H1 (cell line): ENCODE measurements at regions not wholly inside any gene's neighbourhood (a gene's known extent, or its start where the extent isn't known, plus 50 kb on each side); places are given as distances from the start of the nearest gene placed in this dataset.

Source experiments
- CTCF ChIA-PET: fragments of 300-600 bp; sonication (Branson Sonifier 250); formaldehyde crosslinking; loops from one replicate; lab custom pipeline; 2021; ENCODE audit not compliant: partially characterized antibody; lab: Charles Lee
- POLR2A ChIA-PET: fragments of 300-600 bp; sonication (Branson Sonifier 250); formaldehyde crosslinking; loops from one replicate; lab custom pipeline; 2021; ENCODE audit warnings: inconsistent platforms; ENCODE audit not compliant: partially characterized antibody; lab: Charles Lee
- DNase-seq, 2 experiments: peaks; one replicate each; pipeline versions ENCODE4 v3.0.0 to v3.0.0-alpha.2; 2010 to 2022; ENCODE audit warnings: low spot score in 2 of 2, low read depth in 1 of 2, mixed read lengths in 1 of 2
- FAIRE-seq: peaks from 2 replicates; lab custom pipeline; 2011; peaks lifted over from hg19 to GRCh38; lab: Jason Lieb, UNC
- H2AFZ ChIP-seq: 2 replicates; pipeline ENCODE4 v1.8.1; 2012; ENCODE audit warnings: low read length, inconsistent platforms
- H2AK5ac ChIP-seq: 2 replicates; pipeline ENCODE4 v1.6.1; 2013; ENCODE audit warnings: low read depth, low read length
- H2BK120ac ChIP-seq: replicated peaks from 2 replicates; pipeline ENCODE3; 2013; ENCODE audit warnings: low read depth, low read length, inconsistent platforms
- H2BK12ac ChIP-seq: 2 replicates; pipeline ENCODE4 v1.6.1; 2013; ENCODE audit warnings: low read depth, low read length
- H2BK15ac ChIP-seq: 2 replicates; pipeline ENCODE4 v1.6.1; 2013; ENCODE audit warnings: low read length
- H2BK20ac ChIP-seq: 2 replicates; pipeline ENCODE4 v1.6.1; 2013; ENCODE audit warnings: low read length
- H2BK5ac ChIP-seq: 2 replicates; pipeline ENCODE4 v1.6.1; 2013; ENCODE audit warnings: low read depth, low read length
- H3K14ac ChIP-seq: 2 replicates; pipeline ENCODE4 v1.6.1; 2013; ENCODE audit warnings: inconsistent platforms; ENCODE audit not compliant: insufficient read length
- H3K18ac ChIP-seq: 2 replicates; pipeline ENCODE4 v1.6.1; 2013; ENCODE audit warnings: low read length; ENCODE audit errors: extremely low read depth
- H3K23ac ChIP-seq: 2 replicates; pipeline ENCODE4 v1.6.1; 2013; ENCODE audit warnings: inconsistent platforms; ENCODE audit not compliant: insufficient read length
- H3K23me2 ChIP-seq: 2 replicates; pipeline ENCODE4 v1.6.1; 2013; ENCODE audit warnings: low read depth, low read length
- H3K27ac ChIP-seq: 2 replicates; pipeline ENCODE4 v1.6.1; 2011; ENCODE audit warnings: low read depth, low read length, inconsistent platforms
- H3K27me3 ChIP-seq, 4 experiments: replicated peaks in 1 of 4; 1 replicate in 1 of 4; 2 replicates in 3 of 4; pipeline versions ENCODE4 v1.6.1 to v1.8.1; 2011 to 2013; ENCODE audit warnings: low read length in 3 of 4, mild to moderate bottlenecking in 3 of 4, inconsistent platforms in 2 of 4, mixed read lengths in 2 of 4, moderate library complexity in 1 of 4; ENCODE audit not compliant: control insufficient read depth in 3 of 4, insufficient read depth in 3 of 4; ENCODE audit errors: extremely low read depth in 1 of 4
- H3K36me3 ChIP-seq, 4 experiments: 2 replicates each; pipeline versions ENCODE4 v1.6.1 to v1.8.1; 2011 to 2013; ENCODE audit warnings: mild to moderate bottlenecking in 4 of 4, low read length in 3 of 4, moderate library complexity in 2 of 4, control low read depth in 1 of 4, inconsistent platforms in 1 of 4; ENCODE audit not compliant: insufficient read depth in 4 of 4, control insufficient read depth in 2 of 4
- H3K4ac ChIP-seq: replicated peaks from 2 replicates; pipeline ENCODE3; 2013; ENCODE audit warnings: low read length, low read depth, mixed read lengths, inconsistent platforms; ENCODE audit not compliant: insufficient read length
- H3K4me1 ChIP-seq, 4 experiments: replicated peaks in 1 of 4; 1 replicate in 1 of 4; 2 replicates in 3 of 4; pipeline versions ENCODE4 v1.6.1 to v1.8.1; 2011 to 2013; ENCODE audit warnings: low read length in 3 of 4, inconsistent platforms in 2 of 4, mixed read lengths in 1 of 4; ENCODE audit not compliant: insufficient read depth in 4 of 4, control insufficient read depth in 3 of 4
- H3K4me2 ChIP-seq, 2 experiments: 2 replicates each; pipeline versions ENCODE4 v1.6.1 to v1.8.1; 2011 to 2013; ENCODE audit warnings: low read depth in 2 of 2, low read length in 2 of 2, control low read depth in 1 of 2, inconsistent platforms in 1 of 2, mild to moderate bottlenecking in 1 of 2; ENCODE audit not compliant: insufficient read depth in 1 of 2
- H3K4me3 ChIP-seq, 4 experiments: fragments of 200-600, 300-600 bp in 1 of 4; sonication (generic), shearing (Covaris generic), sonication (Bioruptor Twin) in 1 of 4; 2 replicates each; pipeline versions ENCODE4 v1.5.1 to v1.8.1; 2011 to 2016; ENCODE audit warnings: low read length in 4 of 4, low read depth in 3 of 4, control low read depth in 2 of 4, inconsistent platforms in 2 of 4, mild to moderate bottlenecking in 2 of 4, mixed read lengths in 1 of 4, moderate library complexity in 1 of 4; ENCODE audit not compliant: insufficient read depth in 2 of 4; ENCODE audit errors: extremely low read depth in 1 of 4
- H3K56ac ChIP-seq: replicated peaks from 2 replicates; pipeline ENCODE3; 2013; ENCODE audit warnings: low read depth, mild to moderate bottlenecking, mixed read lengths, low read length, inconsistent platforms; ENCODE audit not compliant: insufficient read length
- H3K79me1 ChIP-seq: 2 replicates; pipeline ENCODE4 v1.6.1; 2013; ENCODE audit warnings: low read depth, low read length, control low read depth
- H3K79me2 ChIP-seq, 2 experiments: 2 replicates each; pipeline versions ENCODE4 v1.6.1 to v1.8.1; 2012 to 2013; ENCODE audit warnings: low read length in 2 of 2, mild to moderate bottlenecking in 2 of 2, inconsistent platforms in 1 of 2; ENCODE audit not compliant: insufficient read depth in 2 of 2, control insufficient read depth in 1 of 2
- H3K9ac ChIP-seq, 4 experiments: replicated peaks in 1 of 4; 1 replicate in 1 of 4; 2 replicates in 3 of 4; pipeline versions ENCODE4 v1.6.1 to v1.8.1; 2011 to 2013; ENCODE audit warnings: low read depth in 3 of 4, low read length in 3 of 4, control low read depth in 2 of 4, mild to moderate bottlenecking in 2 of 4, moderate library complexity in 2 of 4, inconsistent platforms in 1 of 4; ENCODE audit errors: extremely low read depth in 1 of 4
- H3K9me3 ChIP-seq, 2 experiments: 2 replicates each; pipeline versions ENCODE4 v1.6.1 to v1.8.1; 2012 to 2013; ENCODE audit warnings: mild to moderate bottlenecking in 2 of 2, moderate library complexity in 2 of 2, control low read depth in 1 of 2, inconsistent platforms in 1 of 2, low read depth in 1 of 2, low read length in 1 of 2, mixed read lengths in 1 of 2; ENCODE audit not compliant: insufficient read depth in 2 of 2
- H4K20me1 ChIP-seq, 2 experiments: replicated peaks in 1 of 2; 2 replicates each; pipeline versions ENCODE3 to v1.8.1; 2011 to 2013; ENCODE audit warnings: inconsistent platforms in 2 of 2, low read length in 2 of 2, mild to moderate bottlenecking in 1 of 2; ENCODE audit not compliant: insufficient read depth in 2 of 2, control insufficient read depth in 1 of 2
- H4K5ac ChIP-seq: 2 replicates; pipeline ENCODE4 v1.6.1; 2013; ENCODE audit warnings: low read length, low read depth, mixed read lengths, inconsistent platforms; ENCODE audit not compliant: insufficient read length
- H4K8ac ChIP-seq: 2 replicates; pipeline ENCODE4 v1.8.0; 2013; ENCODE audit warnings: mild to moderate bottlenecking, moderate library complexity, low read length, inconsistent platforms; ENCODE audit not compliant: insufficient read depth; ENCODE audit errors: extremely low read depth
- H4K91ac ChIP-seq: replicated peaks from 2 replicates; pipeline ENCODE3; 2013; ENCODE audit warnings: low read length, mixed read lengths, inconsistent platforms; ENCODE audit not compliant: insufficient read length
- BCL11A ChIP-seq, 2 experiments: IDR thresholded peaks; one replicate each; pipeline ENCODE4 v1.6.1; 2011; ENCODE audit warnings: low read depth in 2 of 2, low read length in 2 of 2, mild to moderate bottlenecking in 2 of 2
- CBX8 ChIP-seq: fragments of 300-800, 300-1000 bp; sonication (generic); IDR thresholded peaks from 2 replicates; pipeline ENCODE4 v1.7.1; 2016; ENCODE audit warnings: low read depth, low read length, borderline replicate concordance
- EGR1 ChIP-seq: IDR thresholded peaks from 2 replicates; pipeline ENCODE4 v1.6.1; 2011; ENCODE audit warnings: low read depth, low read length, borderline replicate concordance
- JUN ChIP-seq: IDR thresholded peaks from 2 replicates; pipeline ENCODE4 v1.6.1; 2011; ENCODE audit warnings: low read depth, mild to moderate bottlenecking, improper control_type of control experiment, low read length
- KDM1A ChIP-seq: fragments of 200-600, 300-600 bp; sonication (generic); IDR thresholded peaks from 2 replicates; pipeline ENCODE4 v1.7.1; 2016; ENCODE audit warnings: mild to moderate bottlenecking, low read length, borderline replicate concordance
- KDM4A ChIP-seq: IDR thresholded peaks from one replicate; pipeline ENCODE4 v1.7.1; 2012; ENCODE audit warnings: low read depth, mild to moderate bottlenecking, moderate library complexity, low read length, inconsistent platforms; ENCODE audit not compliant: severe bottlenecking
- MAFK ChIP-seq: IDR thresholded peaks from 2 replicates; pipeline ENCODE4 v1.6.1; 2012; ENCODE audit warnings: low read depth, mild to moderate bottlenecking, improper control_type of control experiment, low read length
- MAX ChIP-seq: IDR thresholded peaks from 2 replicates; pipeline ENCODE4 v1.6.1; 2012; ENCODE audit warnings: inconsistent platforms
- NANOG ChIP-seq: IDR thresholded peaks from 2 replicates; pipeline ENCODE4 v1.6.1; 2011; ENCODE audit warnings: low read length, low read depth, mild to moderate bottlenecking, inconsistent platforms; ENCODE audit not compliant: insufficient read depth, poor library complexity, severe bottlenecking
- POU5F1 ChIP-seq: IDR thresholded peaks from 2 replicates; pipeline ENCODE4 v1.6.1; 2011; ENCODE audit warnings: low read depth, mild to moderate bottlenecking, low read length, moderate library complexity
- RBBP5 ChIP-seq: IDR thresholded peaks from 2 replicates; pipeline ENCODE4 v1.7.1; 2012; ENCODE audit warnings: low read depth, mild to moderate bottlenecking, inconsistent platforms, low read length, moderate library complexity, borderline replicate concordance
- SP2 ChIP-seq: IDR thresholded peaks from 2 replicates; pipeline ENCODE4 v1.6.1; 2012; ENCODE audit warnings: mild to moderate bottlenecking, low read length, inconsistent platforms
- SP4 ChIP-seq: IDR thresholded peaks from 2 replicates; pipeline ENCODE4 v1.6.1; 2012; ENCODE audit warnings: low read length, inconsistent platforms
- WGBS, 2 experiments: shearing (Covaris generic) in 1 of 2; methylation state at CpG; one replicate each; pipeline versions ENCODE4 v1.1.6 to v1.1.7; 2013 to 2015; ENCODE audit warnings: low lambda C conversion rate in 2 of 2, mixed read lengths in 2 of 2, inconsistent platforms in 1 of 2, low coverage in 1 of 2, missing lambda C conversion rate in 1 of 2; ENCODE audit not compliant: insufficient replicate concordance in 2 of 2, insufficient coverage in 1 of 2, insufficient read length in 1 of 2; ENCODE audit errors: extremely low coverage in 1 of 2, missing lambda C conversion rate in 1 of 2; 5-methylcytosine and 5-hydroxymethylcytosine counted together
- TF ChIP-seq, protein P1 (sequence below): IDR thresholded peaks from 2 replicates; pipeline ENCODE4 v1.6.1; 2012; ENCODE audit warnings: inconsistent platforms

- Histone ChIP-seq H2BK15ac (no peak overlapping the region), H2BK20ac (no peak overlapping the region), H3K56ac (no peak overlapping the region), H2AFZ (no peak overlapping the region), H3K18ac (no peak overlapping the region), H2AK5ac (no peak overlapping the region), H4K91ac (no peak overlapping the region), H3K4ac (no peak overlapping the region), H3K23me2 (no peaks in the 10 kb centered on the region), H3K36me3 (no peaks in the 10 kb centered on the region; a peak in 1 of 8 replicates), H3K27me3 (no peaks in the 10 kb centered on the region; a peak in 1 of 7 replicates), H4K8ac (no peak overlapping the region), H2BK5ac (no peak overlapping the region), H2BK120ac (no peak overlapping the region), H3K27ac (no peak overlapping the region), H3K79me1 (no peaks in the 10 kb centered on the region), H4K5ac (no peak overlapping the region), H3K9ac (no peak overlapping the region), H3K4me1 (peaks cover 0 to 2% (median 0%) of the 10 kb centered on the region in 4 experiments; a peak in 1 of 7 replicates), H3K79me2 (no peaks in the 10 kb centered on the region), H4K20me1 (no peaks in the 10 kb centered on the region), H3K14ac (no peak overlapping the region), H3K23ac (no peak overlapping the region), H3K9me3 (no peaks in the 10 kb centered on the region), H2BK12ac (no peak overlapping the region), H3K4me3 (no peak overlapping the region), H3K4me2 (no peak overlapping the region)
- no peak for DNase-seq
- no peak for FAIRE-seq
- POLR2A ChIA-PET: no interaction called here
- WGBS, 2 experiments: 94% methylated on average over 2 of the region's 2 CpGs; no CpG with 5 or more reads in 1 of the 2 experiments
- CTCF ChIA-PET: interaction anchor here (0.6 to 1.0 kb wide), 2 partner anchors 10 to 48 kb away, joined by 3 read pairs; no protein-coding TSS in a partner anchor
- TF ChIP-seq POU5F1 (no peak), SP2 (no peak), BCL11A (IDR thresholded peaks at IDR 0.05; ENCODE audit: low read depth in 2 of 2, low read length in 2 of 2) (no peak), SP4 (no peak), KDM1A (no peak), MAX (no peak), JUN (no peak), RBBP5 (no peak), EGR1 (no peak), KDM4A (no peak), CBX8 (no peak), MAFK (no peak), NANOG (no peak)
- TF ChIP-seq, protein P1, sequence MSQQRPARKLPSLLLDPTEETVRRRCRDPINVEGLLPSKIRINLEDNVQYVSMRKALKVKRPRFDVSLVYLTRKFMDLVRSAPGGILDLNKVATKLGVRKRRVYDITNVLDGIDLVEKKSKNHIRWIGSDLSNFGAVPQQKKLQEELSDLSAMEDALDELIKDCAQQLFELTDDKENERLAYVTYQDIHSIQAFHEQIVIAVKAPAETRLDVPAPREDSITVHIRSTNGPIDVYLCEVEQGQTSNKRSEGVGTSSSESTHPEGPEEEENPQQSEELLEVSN: no peak
These were observed 127.5 kb downstream of the SS18 start for GRCh38 chr18:25962919-25963318.
